GM21447 (cell line): ENCODE measurements at regions not wholly inside any gene's neighbourhood (a gene's known extent, or its start where the extent isn't known, plus 50 kb on each side); places are given as distances from the start of the nearest gene placed in this dataset.

ENCODE experiments used
- ATAC-seq: cut with Tn5 transposase; IDR thresholded peaks from one replicate; pipeline ENCODE4 v1.9.1; 2021; ENCODE audit not compliant: unreplicated experiment

GRCh38 chr19:32017176-32017953, 328.0 kb upstream of the ZNF507 start:
- ATAC-seq, result no peak

GRCh38 chr19:32018014-32018413, 327.4 kb upstream of the ZNF507 start:
- no peak for ATAC-seq

DNA sequence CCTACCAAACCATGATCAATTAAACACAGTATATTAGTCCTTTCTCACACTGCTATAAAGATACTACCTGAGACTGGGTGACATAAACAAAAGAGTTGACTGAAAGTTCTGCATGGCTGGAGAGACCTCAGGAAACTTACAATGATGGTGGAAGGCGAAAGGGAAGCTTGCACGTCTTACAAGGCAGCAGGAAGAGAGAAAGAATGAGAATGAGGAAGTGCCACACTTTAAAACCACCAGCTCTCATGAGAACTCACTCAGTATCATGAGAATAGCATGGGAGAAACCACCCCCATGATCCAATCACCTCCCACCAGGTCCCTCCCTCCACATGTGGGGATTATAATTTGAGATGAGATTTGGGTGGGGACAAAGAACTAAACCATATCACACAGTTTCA, 324.9 kb upstream of the ZNF507 start:
- no peak for ATAC-seq

DNA sequence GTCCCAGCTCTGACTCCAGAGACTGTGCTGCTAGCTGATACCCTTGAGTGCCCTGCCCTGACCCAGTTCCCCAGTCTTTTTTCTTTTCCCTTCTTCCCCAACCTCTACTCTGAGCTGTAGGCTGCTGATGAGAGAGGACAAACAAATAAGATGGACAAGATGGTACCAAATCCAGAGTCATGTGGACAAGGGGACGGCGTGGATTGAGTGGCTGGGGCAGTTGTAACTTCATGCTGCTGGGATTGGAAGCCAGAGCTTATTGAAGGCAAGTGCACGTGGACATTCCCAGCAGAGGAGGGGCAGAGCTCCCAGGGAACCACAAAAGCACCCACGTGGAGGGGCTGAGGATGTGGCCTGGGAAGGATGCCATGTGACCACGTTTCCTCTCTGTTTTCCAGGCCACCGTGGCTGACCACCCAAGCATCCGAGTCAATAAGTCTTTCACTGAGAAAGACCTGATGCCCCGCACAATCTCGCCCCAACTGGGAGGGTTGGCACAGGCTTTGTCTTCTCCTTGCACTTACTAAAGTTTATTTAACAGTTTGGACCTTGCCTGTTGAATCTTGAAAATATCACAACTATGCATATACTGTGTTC, 323.3 kb upstream of the ZNF507 start:
- no peak for ATAC-seq

DNA sequence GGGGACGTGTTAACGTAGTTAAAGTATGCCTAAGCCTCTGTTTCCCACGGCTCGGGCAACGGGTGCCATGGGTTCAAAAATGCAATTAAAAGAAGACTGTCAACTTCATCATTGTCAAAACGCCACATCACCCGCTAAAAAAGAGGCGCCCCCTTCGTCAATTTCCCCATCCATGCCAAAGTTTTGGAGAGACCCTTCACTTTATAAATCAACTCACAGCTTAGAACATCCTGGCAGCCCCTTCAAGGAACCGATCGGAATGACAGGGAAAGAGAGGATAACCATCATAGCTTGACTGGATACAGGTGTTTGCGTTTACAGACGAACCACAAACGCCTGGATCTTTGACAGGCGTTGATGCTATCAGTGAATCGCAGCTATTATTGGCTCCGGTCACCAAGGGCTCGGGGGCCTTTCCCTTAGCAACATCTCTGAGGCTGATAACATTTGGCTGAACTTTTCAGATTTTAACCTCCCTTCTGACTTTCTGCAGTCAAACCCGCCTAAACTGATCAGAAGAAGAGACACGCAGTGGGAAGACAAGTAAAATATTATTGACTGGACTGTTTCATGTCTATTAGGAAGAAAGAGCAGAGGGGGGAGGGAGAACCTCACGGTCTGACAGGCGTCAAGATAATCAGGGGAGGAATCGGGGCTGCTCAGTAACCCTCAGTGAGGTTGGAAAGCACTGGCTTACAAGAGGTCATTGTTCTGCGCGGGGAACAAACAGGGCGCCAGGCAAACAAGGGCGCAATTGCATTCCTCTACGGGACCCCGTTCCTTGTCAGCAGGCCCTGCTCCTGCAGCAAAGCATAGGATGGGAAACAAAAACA, 322.5 kb upstream of the ZNF507 start:
- no peak for ATAC-seq

DNA sequence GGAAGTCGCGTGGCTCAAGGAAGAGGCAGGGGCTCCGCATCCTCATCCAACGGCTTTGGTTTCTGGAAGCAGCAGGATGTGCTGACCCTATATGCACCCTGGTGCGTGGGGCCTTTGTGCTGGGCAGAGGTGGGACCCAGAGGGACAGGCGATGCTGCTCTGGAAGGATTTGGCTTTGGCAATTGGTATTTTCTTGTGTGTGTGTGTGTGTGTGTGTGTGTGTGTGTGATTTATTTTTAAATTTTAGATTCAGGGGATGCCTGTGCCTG, 321.9 kb upstream of the ZNF507 start:
- no peak for ATAC-seq

DNA sequence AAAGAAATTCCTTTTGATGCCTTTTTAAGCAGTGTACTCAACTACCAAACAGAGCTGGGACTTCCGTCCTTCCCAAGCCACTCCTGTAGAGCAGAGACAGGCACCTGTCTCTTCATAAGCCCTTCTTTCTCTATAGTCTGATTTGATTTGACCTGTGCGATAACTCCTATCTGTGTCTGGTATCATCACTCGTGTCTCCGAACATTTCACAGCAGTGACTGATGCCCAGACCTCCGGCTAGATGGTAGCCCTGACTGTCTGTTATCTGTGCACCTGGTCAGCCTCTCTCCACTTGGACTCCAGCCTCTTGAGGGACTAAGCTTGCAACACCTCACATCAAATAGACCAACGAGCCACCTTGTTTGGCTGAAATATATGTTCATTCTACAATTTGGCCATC, 316.2 kb upstream of the ZNF507 start:
- no peak for ATAC-seq

DNA sequence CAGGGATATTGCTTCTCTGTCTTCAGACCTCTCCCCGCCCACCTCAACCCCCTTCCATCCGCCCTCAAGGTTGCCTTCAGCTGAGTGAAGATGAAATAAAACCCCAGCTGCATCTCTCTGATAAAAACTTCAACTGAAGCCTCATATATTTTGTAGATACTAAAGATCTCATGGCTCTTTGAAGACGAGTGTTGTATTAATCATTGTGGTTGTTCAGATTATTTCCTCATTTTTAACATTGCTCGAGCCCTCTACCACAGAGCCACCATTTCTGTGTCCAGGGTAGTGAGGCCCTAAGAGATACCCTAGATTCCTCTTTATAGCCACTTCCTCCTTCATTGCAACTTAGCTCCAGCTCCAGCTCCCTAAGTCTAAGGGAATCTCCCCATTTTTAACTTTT, 312.8 kb upstream of the ZNF507 start:
- no peak for ATAC-seq

GRCh38 chr19:32035626-32036025, 309.8 kb upstream of the ZNF507 start:
- ATAC-seq, result no peak

GRCh38 chr19:32038021-32038920, 307.1 kb upstream of the ZNF507 start:
- no peak for ATAC-seq

DNA sequence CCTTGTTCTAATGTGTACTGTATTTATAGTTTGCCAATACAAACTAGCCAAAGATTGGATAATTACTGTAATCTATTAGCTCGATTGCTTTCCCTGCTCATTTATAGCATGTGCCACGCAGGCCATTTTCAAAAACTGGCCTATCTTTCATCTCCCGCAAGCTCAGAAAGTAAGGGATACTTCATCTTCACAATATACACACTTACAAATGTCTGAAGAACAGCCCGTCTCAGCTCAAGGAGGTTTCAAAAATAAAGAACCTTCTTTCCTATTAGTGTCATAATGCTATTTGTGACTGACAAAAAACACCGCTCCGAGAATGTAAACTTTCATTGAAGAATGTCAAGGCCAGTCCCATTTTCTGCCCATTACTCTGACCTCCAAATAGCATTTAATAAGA, 306.4 kb upstream of the ZNF507 start:
- no peak for ATAC-seq

GRCh38 chr19:32039440-32039839, 306.0 kb upstream of the ZNF507 start:
- no peak for ATAC-seq

GRCh38 chr19:32040236-32040635, 305.2 kb upstream of the ZNF507 start:
- no peak for ATAC-seq

DNA sequence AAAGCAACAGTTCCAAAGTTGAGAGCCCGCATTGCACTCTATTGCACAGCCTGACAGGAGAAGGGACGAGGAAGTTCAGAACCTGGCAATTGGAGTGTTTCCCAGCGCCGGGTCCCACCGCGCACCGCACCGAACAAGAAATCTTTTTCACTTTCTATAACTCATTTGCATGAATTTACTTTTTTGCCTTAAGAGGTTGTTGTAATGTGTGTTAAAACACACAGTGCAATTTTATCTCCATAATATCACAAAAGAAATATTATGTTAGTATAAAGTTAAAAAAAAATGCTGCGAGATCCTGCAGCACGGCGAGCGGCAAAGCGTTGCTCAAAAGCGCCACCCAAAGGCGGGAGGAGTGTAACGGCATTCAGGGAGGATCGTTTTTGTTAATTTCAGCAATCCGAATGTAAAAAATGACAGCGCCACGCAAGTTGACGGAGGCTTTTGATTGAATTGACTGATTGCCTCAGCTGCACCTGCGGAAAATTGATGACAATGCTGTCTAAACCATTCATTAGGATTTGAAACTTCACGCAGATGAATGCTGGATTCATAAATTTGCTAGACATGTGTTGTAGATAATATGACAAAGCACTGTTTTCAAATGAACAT, 303.6 kb upstream of the ZNF507 start:
- ATAC-seq, result no peak

GRCh38 chr19:32047788-32048187, 297.6 kb upstream of the ZNF507 start:
- ATAC-seq, result no peak

DNA sequence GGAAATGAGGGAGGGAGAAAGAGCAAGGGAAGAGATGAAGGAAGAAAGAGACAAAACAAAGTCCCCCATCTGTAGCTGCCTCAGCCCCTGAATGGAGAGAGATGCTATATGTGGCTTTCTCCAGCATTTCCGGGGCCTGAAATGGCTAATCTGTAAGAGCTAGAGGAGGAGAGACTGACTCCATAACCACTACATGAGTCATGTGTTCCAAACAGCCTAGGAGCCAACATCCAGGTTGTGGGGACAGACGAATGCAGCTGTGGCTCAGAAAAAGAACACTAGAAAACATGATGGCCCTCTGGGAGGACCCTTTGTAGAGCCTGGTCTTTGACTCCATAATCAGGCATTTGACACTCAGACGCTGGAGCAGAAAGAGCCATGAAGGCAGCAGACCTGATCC, 292.0 kb upstream of the ZNF507 start:
- ATAC-seq, result no peak

DNA sequence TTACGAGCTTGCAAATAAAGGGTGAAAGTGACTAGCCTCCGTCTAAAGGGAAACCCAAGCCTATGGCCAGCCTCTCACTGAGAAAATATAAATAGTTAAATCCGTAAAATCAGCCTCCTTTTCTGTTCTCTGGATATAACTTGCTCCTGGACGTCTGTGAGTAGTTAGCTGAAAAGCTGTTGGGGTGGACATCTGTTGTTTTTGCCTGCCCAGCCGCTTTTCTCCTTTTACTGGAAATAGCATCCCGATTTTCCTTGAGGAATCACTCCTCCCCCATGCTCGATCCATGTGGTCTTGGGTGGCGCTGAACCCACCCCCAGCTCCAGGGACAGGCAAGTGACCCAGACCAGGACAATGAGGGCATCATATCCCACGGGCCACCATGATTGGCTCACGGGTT, 291.5 kb upstream of the ZNF507 start:
- ATAC-seq, result no peak

DNA sequence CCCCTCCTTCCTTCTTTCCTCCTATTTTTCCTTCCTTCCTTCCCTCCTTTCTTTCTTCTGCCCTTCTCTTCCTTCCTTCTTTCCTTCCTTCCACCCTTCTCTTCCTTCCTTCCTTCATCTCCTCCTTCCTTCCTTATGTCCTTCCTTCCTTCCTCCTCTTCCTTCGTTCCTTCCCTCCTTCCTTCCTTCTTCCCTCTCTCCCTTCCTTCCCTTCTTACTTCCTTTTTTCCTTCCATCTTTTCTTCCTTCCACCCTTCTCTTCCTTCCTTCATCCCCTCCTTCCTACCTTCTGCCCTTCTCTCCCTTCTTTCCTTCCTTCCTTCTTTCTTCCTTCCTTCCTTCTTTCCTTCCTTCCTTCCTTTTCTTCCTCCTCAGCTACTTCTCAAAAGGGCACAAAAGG, 287.3 kb upstream of the ZNF507 start:
- no peak for ATAC-seq

DNA sequence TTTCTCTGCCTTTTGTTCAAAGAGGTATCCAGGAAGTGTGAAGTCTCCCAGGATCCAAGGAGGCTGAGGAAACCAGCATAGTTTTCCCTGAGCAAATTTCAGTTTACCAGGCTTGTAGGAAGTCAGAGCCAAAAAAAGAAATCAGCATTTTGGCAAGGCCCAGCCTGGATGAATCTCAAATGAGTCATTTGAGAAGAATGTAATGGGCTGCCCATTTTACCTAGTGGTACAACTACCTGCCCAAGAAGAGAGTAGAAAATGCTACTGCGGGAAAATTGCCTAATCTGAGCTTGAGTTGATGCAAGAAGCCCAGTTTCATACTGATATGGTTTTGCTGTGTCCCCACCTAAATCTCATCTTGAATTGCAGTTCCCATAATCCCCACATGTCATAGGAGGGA, 284.1 kb upstream of the ZNF507 start:
- no peak for ATAC-seq

GRCh38 chr19:32063601-32064000, 281.8 kb upstream of the ZNF507 start:
- no peak for ATAC-seq

DNA sequence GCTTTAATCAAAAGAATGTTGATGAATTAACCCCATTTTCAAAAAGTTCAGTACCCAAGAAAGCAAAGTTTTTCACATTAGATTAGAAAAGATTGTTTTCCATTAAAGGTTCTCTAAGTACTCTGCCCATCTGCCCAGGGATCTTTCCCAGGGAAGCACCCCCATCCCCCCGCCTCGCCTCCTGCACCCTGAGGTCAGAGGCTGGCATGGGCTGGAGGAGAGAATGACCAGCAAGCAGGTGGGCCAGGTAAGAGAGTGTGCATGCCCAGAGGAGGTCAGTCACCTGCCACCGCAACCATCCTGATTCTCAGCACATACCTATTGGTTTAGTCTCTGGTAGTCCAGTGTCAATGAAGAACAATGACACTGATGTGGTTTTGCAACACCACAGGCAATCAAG, 279.4 kb upstream of the ZNF507 start:
- no peak for ATAC-seq
